GM12891 (cell line): ENCODE measurements at regions not wholly inside any gene's neighbourhood (a gene's known extent, or its start where the extent isn't known, plus 50 kb on each side); places are given as distances from the start of the nearest gene placed in this dataset.
"Not testable (repeated sequence)": the region's sequence is repeated elsewhere in the genome, so short reads cannot be mapped to it uniquely, and the experiment has no call there.

Experiments used
- DNase-seq: peaks from one replicate; pipeline ENCODE4 v3.0.0; 2011; ENCODE audit warnings: low spot score; ENCODE audit not compliant: insufficient read length
- FAIRE-seq: peaks from 2 replicates; lab custom pipeline; 2011; peaks lifted over from hg19 to GRCh38; lab: Jason Lieb, UNC
- PAX5 ChIP-seq: IDR thresholded peaks from 2 replicates; pipeline ENCODE4 v1.6.1; 2011; ENCODE audit warnings: low read length, moderate library complexity, mild to moderate bottlenecking; ENCODE audit not compliant: insufficient read depth, severe bottlenecking
- POLR2A ChIP-seq: IDR thresholded peaks from 2 replicates; pipeline ENCODE4 v1.6.1; 2011; ENCODE audit warnings: low read depth, low read length, control low read depth
- POLR2AphosphoS5 ChIP-seq: IDR thresholded peaks from 2 replicates; pipeline ENCODE4 v1.6.1; 2011; ENCODE audit warnings: low read depth, low read length, control low read depth
- POU2F2 ChIP-seq: IDR thresholded peaks from 2 replicates; pipeline ENCODE4 v1.6.1; 2011; ENCODE audit warnings: low read depth, mild to moderate bottlenecking, control low read depth, low read length, moderate library complexity
- SPI1 ChIP-seq: IDR thresholded peaks from 2 replicates; pipeline ENCODE4 v1.6.1; 2011; ENCODE audit warnings: low read depth, low read length, control low read depth
- TAF1 ChIP-seq: IDR thresholded peaks from 2 replicates; pipeline ENCODE4 v1.6.1; 2011; ENCODE audit warnings: low read depth, low read length, control low read depth

- TF ChIP-seq POU2F2 (no peak), TAF1 (no peak), PAX5 (no peak), SPI1 (no peak), POLR2A (no peak), POLR2AphosphoS5 (no peak)
- FAIRE-seq (no peak), DNase-seq (no peak)
Observed at GRCh38 chr18:73681398-73681797, 466.2 kb downstream of the FBXO15 start.

GRCh38 chr18:73679941-73680712 lies 467.5 kb downstream of the FBXO15 start:
- DNase-seq (no peak), FAIRE-seq (no peak)
- TF ChIP-seq PAX5 (no peak), POLR2AphosphoS5 (no peak), TAF1 (no peak), POLR2A (no peak), POU2F2 (no peak), SPI1 (no peak)

GRCh38 chr18:73677450-73677849 lies 470.2 kb downstream of the FBXO15 start:
- FAIRE-seq (no peak), DNase-seq (no peak)
- TF ChIP-seq PAX5 (no peak), POLR2A (no peak), SPI1 (no peak), POU2F2 (no peak), TAF1 (no peak), POLR2AphosphoS5 (no peak)

GRCh38 chr18:73674125-73674865 lies 473.3 kb downstream of the FBXO15 start:
- TF ChIP-seq SPI1 (no peak), TAF1 (no peak), POU2F2 (no peak), POLR2A (no peak), POLR2AphosphoS5 (no peak), PAX5 (no peak)
- no peak for DNase-seq
- FAIRE-seq: no peak

- DNase-seq, FAIRE-seq: not testable (repeated sequence)
Observed at GRCh38 chr18:73671480-73671879, 476.2 kb downstream of the FBXO15 start.

- DNase-seq: peak; percentile 10
- TF ChIP-seq POU2F2: no peak
- TF ChIP-seq TAF1: no peak
- TF ChIP-seq POLR2A: no peak
- TF ChIP-seq SPI1: no peak
- TF ChIP-seq POLR2AphosphoS5: no peak
- FAIRE-seq: no peak
Observed at GRCh38 chr18:73670524-73670923, 477.1 kb downstream of the FBXO15 start.

DNA sequence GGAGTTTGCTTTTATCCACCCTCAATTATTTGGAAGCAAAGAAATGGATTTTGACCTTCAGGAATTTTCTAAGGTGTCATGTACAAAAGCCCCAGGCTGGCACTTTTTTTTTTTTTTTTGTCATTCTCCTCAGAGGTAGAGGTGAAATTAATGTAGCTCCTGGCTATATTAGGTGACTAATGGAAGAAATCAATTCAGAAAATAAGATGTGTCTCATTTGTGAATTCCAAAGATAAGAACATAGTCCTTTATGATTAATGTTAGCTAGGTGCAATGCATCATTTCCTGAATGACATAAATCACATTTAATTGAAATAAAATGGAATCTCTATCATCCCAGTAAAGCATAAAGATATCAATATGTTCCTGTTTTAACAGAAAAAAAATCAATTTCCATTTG lies 477.6 kb downstream of the FBXO15 start:
- FAIRE-seq (no peak), DNase-seq (no peak)
- TF ChIP-seq POLR2AphosphoS5 (no peak), POLR2A (no peak), POU2F2 (no peak), PAX5 (no peak), SPI1 (no peak), TAF1 (no peak)

DNA sequence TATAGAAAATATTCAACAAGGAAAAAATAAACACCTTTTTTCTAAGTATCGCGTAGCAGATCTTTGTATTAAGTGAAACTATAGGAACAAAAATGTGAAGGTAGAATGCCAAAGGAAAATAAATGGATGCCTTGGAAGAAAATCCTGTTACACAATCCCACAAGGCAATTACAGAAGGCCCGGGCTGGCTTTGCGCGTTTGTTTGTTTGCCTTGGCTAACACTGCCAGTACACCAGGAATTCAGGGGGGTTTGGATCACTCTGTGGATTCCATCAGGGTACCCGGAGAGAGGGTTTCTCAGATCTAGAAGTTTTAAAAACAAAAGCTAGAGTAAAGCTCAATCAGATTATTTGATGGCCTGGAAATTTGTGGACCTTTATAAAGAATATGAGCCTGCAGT lies 478.3 kb downstream of the FBXO15 start:
- DNase-seq: no peak
- TF ChIP-seq POLR2AphosphoS5: no peak
- no peak for TF ChIP-seq SPI1
- no peak for TF ChIP-seq POLR2A
- TF ChIP-seq TAF1: no peak
- no peak for TF ChIP-seq POU2F2
- no peak for TF ChIP-seq PAX5
- no peak for FAIRE-seq

- TF ChIP-seq TAF1 (no peak), POU2F2 (no peak), PAX5 (no peak), POLR2AphosphoS5 (no peak), POLR2A (no peak), SPI1 (no peak)
- no peak for DNase-seq
- no peak for FAIRE-seq
Observed at GRCh38 chr18:73668051-73668450, 479.6 kb downstream of the FBXO15 start.

DNA sequence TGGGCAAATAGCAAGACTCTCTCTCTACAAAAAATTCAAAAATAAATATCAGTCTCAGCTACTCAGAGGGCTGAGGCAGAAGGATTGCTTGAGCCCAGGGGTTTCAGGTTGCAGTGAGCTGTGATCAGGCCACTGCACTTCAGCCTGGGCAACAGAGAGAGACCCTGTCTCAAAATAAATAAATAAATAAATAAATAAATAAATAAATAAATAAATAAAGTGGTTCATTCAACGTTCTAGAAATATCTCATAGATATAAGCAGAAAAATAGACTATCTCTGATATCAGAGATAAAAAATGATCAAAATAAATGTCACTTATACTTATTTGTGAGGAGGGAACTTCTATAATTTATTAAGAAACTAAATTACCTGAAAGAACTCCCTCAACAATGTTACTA lies 480.9 kb downstream of the FBXO15 start:
- FAIRE-seq: no peak
- TF ChIP-seq POLR2A (no peak), POLR2AphosphoS5 (no peak)
- no peak for DNase-seq
